ENCODE measurements at regions not wholly inside any gene's neighbourhood (a gene's known extent, or its start where the extent isn't known, plus 50 kb on each side); places are given as distances from the start of the nearest gene placed in this dataset.
"Not testable (repeated sequence)": the region's sequence is repeated elsewhere in the genome, so short reads cannot be mapped to it uniquely, and the experiment has no call there.

DNA sequence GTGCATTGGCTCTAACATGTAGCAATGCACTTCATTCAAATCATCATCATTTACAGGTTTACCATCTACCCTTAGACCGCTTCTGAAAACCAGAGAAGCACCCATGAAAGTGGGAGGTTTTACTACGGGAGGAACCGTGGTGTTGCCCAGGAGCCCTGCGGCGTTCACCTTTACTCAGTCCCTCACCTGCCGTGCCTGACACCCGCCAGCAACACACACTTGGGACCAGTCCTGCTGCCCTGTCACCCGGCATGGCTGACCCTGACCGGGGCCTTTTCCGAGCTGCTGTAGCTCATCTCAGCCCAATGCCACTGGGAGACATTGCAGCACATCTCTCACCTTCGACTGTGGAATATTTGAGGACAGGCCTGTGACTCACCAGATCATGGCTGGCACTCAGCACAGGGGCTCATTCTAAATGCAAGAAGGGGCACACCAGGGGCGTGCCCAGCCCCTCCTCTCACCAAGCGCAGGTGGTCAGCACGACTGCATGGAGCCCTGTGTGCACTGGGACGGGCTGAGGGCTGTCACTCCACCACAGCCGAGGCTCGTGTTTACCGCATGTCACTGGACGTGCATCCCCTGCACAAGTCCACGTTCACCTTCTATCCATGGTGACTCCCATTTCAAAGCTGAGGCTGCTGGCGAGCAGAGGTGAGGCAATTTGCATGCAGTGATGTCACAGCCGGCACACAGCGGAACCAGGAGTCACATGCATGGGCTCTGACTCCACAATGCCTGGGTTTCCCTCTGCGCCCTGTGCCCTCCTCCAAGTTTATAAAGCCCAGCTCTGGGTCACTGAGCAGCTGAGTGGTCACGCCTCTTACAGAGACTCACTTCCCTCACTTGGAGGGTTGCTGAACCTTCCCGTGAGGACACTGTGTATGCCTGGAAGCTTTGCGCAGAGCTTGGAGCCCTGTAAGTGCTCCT, 76.7 kb upstream of the SNTG2 start:
- DNase-seq (ENCODE audit: low read depth in 1 of 2, low spot score in 1 of 2), result no peak
- in situ Hi-C loops (cut with HindIII; ENCODE audit: low pct_unique_long_range_greater_than_20kb, low sequenced_read_pairs), result no loop called here
- no peak for TF ChIP-seq JUND (IDR thresholded peaks at IDR 0.05; ENCODE audit: low read depth)

DNA sequence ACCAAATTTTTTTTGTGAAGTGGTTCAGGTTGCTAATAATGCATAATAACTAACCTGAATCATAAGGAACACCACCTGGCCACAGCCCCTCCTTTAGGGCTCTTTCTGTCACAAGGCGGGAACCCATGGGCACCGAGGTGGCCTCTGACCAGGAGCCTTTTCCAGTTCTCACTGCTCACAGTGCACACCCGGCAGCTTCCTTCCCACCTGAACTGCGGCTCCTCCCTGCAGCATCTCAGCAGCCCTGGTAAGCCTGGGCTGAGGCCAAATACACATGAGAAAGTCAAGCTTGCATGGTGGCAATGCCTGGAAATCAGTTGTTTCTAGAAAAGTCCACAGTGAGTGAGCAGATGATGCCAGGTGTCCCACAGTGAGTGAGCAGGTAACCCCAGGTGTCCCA, 77.6 kb upstream of the SNTG2 start:
- in situ Hi-C loops (cut with HindIII; ENCODE audit: low pct_unique_long_range_greater_than_20kb, low sequenced_read_pairs), result no loop called here
- no peak for TF ChIP-seq JUND (IDR thresholded peaks at IDR 0.05; ENCODE audit: low read depth)
- no peak for DNase-seq (ENCODE audit: low read depth in 1 of 2, low spot score in 1 of 2)

DNA sequence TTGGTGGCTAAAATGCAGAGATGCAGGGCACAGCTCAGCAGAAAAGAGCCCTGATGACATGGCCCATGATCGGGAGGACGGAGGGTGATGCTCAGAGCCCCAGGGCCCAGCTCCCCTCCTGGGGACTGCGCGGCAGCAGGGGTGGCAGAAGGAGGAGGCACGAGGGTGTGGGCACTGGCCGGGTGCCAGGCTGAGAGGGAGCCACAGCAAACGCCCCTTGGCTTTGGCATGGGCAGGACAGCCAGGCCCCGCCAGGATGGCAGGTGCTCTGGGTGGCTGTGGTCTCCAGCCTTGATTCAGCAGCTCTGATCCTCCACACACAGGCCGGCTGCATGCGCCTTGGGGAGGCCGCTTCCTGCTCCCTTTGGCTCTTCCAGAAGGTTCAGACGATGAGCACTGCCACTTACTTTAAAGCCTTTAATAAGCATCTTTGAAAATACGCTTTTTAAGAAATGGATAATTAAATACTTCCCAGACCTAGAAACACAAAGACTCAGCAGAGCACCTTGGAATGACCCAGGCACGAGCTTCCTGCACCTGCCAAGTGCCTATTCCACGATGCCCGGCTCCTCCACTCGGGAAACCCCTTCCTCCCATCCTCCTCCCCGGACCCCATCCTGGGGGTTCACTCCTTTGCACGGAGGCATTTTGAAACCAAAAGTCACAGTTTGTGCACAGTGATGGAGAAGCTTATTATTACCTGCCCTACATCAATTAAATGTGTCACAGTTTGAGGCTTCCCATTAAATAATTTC, 78.5 kb upstream of the SNTG2 start:
- DNase-seq (ENCODE audit: low read depth in 1 of 2, low spot score in 1 of 2), result no peak
- TF ChIP-seq JUND (IDR thresholded peaks at IDR 0.05; ENCODE audit: low read depth), result no peak
- in situ Hi-C loops (cut with HindIII; ENCODE audit: low pct_unique_long_range_greater_than_20kb, low sequenced_read_pairs), result no loop called here

DNA sequence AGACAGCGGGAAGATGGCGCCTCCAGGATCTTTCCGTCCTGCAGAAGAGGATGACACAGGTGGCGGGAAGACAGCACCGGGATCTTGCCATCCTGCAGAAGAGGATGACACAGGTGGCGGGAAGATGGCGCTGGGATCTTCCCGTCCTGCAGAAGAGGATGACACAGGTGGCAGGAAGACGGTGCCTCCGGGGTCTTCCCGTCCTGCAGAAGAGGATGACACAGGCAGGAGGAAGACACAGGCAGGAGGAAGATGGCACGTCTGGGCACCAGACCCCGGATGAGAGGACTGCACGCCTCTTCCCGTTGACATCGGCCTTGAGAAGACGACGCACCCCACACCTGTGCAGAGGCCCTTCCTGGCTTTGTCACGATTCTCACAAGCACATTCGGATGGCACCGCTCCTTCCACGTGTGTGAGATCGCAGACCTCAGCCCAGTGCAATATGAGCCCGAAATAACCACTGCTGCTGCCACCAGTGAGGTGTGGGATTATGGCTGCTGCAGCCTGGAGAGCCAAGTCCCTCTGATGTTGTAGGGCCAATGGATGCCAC, 79.4 kb upstream of the SNTG2 start:
- DNase-seq (ENCODE audit: low read depth in 1 of 2, low spot score in 1 of 2), result no peak
- no peak for TF ChIP-seq JUND (IDR thresholded peaks at IDR 0.05; ENCODE audit: low read depth)
- in situ Hi-C loops (cut with HindIII; ENCODE audit: low pct_unique_long_range_greater_than_20kb, low sequenced_read_pairs), result no loop called here

DNA sequence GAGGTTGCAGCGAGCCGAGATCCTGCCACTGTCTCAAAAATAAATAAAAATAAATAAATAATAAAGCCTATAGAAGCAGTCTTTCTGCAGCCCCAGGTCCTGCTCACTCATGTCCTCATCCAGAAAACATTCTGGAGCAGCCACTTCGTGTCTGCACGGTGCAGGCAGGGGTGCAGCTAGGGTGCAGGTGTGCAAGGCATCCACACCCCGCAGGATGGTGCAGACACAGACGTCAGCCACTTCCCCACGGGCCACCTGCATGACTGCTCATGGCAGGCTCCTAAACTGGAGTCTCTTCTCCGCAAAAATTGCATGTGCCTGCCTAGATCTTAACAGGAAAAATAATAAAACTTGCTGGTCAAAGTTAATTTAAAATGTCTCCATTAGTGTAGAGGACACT, 80.2 kb upstream of the SNTG2 start:
- in situ Hi-C loops (cut with HindIII; ENCODE audit: low pct_unique_long_range_greater_than_20kb, low sequenced_read_pairs), result no loop called here
- no peak for TF ChIP-seq JUND (IDR thresholded peaks at IDR 0.05; ENCODE audit: low read depth)
- DNase-seq (ENCODE audit: low read depth in 1 of 2, low spot score in 1 of 2), result no peak

DNA sequence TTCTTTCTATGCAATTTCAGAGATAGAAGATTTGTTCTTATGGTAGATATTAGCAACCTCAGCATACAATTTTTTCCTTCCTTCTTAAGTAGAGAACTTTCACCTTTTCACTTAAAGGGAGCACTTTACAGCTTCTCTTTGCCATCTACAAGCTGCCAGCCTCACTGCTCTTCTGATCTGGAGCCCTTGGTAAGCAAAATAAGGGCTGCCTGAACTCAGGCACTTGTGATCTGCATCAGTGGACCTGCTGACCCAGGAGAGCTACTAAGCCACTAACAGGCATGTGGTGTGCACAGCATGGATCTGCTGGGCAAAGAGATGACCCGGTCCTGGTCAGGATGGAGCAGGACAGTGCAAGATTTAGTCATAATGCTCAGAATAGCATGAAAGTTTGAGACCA, 80.8 kb upstream of the SNTG2 start:
- DNase-seq (ENCODE audit: low read depth in 1 of 2, low spot score in 1 of 2), result no peak
- in situ Hi-C loops (cut with HindIII; ENCODE audit: low pct_unique_long_range_greater_than_20kb, low sequenced_read_pairs), result no loop called here
- no peak for TF ChIP-seq JUND (IDR thresholded peaks at IDR 0.05; ENCODE audit: low read depth)

DNA sequence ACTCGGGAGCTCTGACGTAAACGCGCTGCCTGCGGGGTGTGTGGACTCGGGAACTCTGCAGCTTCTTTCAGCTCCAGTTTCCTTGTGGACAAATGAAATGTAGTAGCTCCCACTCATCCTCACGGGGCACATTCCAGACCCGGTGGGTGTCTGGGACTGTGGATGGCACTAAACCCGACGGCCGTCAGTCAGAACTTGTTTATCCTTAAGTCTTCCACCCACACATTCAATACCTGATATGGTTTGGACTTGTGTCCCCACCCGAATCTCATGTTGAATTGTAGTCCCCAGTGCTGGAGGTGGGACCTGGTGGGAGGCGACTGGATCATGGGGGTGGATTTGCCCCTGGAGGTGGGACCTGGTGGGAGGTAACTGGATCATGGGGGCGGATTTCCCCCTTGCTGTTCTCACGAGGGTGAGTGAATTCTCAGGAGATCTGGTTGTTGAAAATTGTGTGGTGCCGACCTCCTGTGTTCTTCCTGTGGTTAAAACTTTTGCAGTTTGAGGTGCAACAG, 81.2 kb upstream of the SNTG2 start:
- DNase-seq (ENCODE audit: low read depth in 1 of 2, low spot score in 1 of 2), result no peak
- no peak for TF ChIP-seq JUND (IDR thresholded peaks at IDR 0.05; ENCODE audit: low read depth)
- in situ Hi-C loops (cut with HindIII; ENCODE audit: low pct_unique_long_range_greater_than_20kb, low sequenced_read_pairs), result no loop called here

DNA sequence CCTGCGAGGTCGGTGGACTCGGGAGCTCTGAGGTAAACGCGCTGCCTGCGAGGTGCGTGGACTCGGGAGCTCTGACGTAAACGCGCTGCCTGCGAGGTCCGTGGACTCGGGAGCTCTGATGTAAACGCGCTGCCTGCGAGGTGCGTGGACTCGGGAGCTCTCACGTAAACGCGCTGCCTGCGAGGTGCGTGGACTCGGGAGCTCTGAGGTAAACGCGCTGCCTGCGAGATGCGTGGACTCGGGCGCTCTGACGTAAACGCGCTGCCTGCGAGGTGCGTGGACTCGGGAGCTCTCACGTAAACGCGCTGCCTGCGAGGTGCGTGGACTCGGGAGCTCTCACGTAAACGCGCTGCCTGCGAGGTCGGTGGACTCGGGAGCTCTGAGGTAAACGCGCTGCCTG, 81.8 kb upstream of the SNTG2 start:
- DNase-seq (ENCODE audit: low read depth in 1 of 2, low spot score in 1 of 2); in situ Hi-C loops (cut with HindIII; ENCODE audit: low pct_unique_long_range_greater_than_20kb, low sequenced_read_pairs): not testable (repeated sequence)

DNA sequence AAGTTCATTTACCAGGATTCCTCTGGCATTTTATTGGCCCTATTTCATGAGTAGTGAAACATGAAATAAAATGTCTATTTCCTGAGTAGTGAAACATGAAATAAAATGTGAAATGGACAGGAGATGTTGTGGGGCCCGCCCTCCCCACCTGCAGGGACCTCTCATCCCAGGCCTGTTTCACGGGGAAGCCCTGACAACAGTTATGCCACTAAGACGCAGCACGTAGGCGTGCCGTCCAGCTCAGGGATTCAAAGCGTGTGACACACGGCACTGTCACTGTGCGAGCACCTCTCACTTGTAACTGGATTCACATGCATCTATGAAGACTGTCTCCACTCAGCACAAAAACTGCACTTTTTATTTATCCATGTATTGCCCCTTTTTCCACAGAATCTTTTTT, 83.4 kb upstream of the SNTG2 start:
- in situ Hi-C loops (cut with HindIII; ENCODE audit: low pct_unique_long_range_greater_than_20kb, low sequenced_read_pairs), result no loop called here
- TF ChIP-seq JUND (IDR thresholded peaks at IDR 0.05; ENCODE audit: low read depth), result no peak
- DNase-seq (ENCODE audit: low read depth in 1 of 2, low spot score in 1 of 2), result no peak

DNA sequence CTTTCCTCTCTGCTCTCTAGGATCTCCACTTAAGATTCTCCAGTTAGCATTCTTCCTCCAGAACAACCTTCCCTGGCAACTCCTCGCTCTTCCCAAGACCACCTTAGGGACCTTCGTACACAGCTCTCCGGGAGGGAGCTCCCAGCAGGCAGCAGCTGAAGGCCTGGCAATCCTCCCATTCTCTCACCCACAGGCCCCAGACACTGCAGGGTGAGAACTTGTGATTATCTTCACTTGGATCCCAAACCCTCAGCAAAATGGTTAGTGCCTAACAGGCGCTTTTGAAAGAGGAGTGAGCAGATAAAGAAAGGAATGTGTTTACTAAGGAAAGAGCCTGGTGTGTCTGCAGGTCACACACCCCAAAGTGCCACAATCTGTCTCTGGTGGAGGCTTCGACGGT, 83.8 kb upstream of the SNTG2 start:
- in situ Hi-C loops (cut with HindIII; ENCODE audit: low pct_unique_long_range_greater_than_20kb, low sequenced_read_pairs), result no loop called here
- no peak for TF ChIP-seq JUND (IDR thresholded peaks at IDR 0.05; ENCODE audit: low read depth)
- DNase-seq (ENCODE audit: low read depth in 1 of 2, low spot score in 1 of 2), result no peak

DNA sequence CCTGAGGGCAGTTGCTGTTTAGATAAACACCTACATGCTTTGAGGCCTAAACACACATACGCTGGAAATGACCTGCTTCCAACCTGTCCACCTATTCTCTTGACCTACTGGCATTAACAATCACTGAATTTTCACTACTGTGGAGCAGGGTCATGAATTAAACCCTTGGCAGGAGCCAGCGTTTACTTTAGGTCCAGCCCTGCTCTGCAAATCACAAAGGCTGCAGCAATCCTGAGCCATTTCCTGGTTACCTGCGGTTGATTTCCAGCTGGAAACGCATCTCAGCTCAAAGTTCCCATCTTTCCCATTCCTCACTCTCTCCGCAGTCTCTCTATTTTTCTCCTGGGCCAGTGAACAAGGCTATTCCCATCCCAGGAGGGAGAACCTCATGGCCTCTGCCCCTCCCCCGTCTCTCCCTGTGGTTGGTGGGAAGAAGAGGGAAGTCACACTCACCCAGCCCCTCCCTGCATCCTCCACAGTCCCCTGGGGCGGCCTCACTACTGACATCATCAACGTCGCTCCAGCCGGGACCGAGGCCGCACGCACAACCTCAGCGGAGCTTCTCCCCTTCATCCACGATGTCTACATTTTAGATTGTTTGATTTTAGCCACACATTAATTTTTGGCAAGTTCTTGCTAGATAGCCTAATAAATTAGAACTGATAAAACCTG, 84.5 kb upstream of the SNTG2 start:
- no peak for TF ChIP-seq JUND (IDR thresholded peaks at IDR 0.05; ENCODE audit: low read depth)
- in situ Hi-C loops (cut with HindIII; ENCODE audit: low pct_unique_long_range_greater_than_20kb, low sequenced_read_pairs), result no loop called here
- no peak for DNase-seq (ENCODE audit: low read depth in 1 of 2, low spot score in 1 of 2)

DNA sequence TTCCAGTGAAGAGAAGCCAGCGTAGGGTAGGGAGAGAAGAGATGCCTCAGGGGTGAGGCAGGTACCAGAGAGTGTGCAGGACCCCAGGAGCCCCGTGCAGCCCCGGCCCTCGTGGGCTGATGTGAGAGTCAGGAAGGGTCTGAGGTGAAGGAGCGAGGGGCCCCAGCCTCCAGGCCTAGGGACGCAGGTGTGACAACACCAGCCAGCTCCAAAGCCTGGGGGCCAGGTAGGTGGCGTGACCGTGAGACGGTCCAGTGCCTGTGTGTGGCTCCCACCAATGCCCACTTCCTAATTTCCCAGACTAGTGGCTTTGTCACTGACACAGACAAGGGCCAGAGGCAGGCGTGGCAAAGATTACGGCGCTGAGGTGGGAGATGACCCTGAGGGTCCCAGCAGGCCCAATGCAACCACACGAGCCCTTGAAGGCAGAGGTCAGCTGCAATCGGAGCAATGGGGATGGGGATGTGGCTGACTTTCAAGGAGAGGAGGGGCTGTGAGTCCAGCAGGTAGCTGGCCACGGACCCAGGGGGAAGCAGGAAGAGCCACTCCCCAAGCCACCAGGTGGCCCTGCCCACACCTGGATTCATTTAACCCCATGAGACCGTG, 86.0 kb upstream of the SNTG2 start:
- in situ Hi-C loops (cut with HindIII; ENCODE audit: low pct_unique_long_range_greater_than_20kb, low sequenced_read_pairs), result no loop called here
- TF ChIP-seq JUND (IDR thresholded peaks at IDR 0.05; ENCODE audit: low read depth), result no peak
- DNase-seq (ENCODE audit: low read depth in 1 of 2, low spot score in 1 of 2), result no peak

All from T47D (cell line).